ENCODE measurements at regions not wholly inside any gene's neighbourhood (a gene's known extent, or its start where the extent isn't known, plus 50 kb on each side); places are given as distances from the start of the nearest gene placed in this dataset.

- peak overlapping the region; percentile 93; the same call in 1 of the 2 replicates for H3K27ac ChIP-seq
- TF ChIP-seq CTCF (conservative IDR thresholded peaks at IDR 0.05; ENCODE audit: low read depth): no peak
- POLR2A ChIA-PET (ENCODE audit: low non-redundant PET): interaction anchor here (0.5 kb wide), 1 partner anchor 83 kb away, joined by 3 read pairs; no protein-coding TSS in a partner anchor
- CTCF ChIA-PET: interaction anchor here (0.6 to 0.8 kb wide), 2 partner anchors 163 to 403 kb away, joined by 3 to 6 read pairs; no protein-coding TSS in a partner anchor
- peak; percentile 62 for DNase-seq (ENCODE audit: low spot score)
Observed at GRCh38 chr5:53333160-53333559, 147.3 kb upstream of the FST start.

- H3K27ac ChIP-seq: peak overlapping the region; percentile 93
- ChIA-PET POLR2A (ENCODE audit: low non-redundant PET) (no interaction called here), CTCF (interaction anchor here (0.5 to 1.6 kb wide), 10 partner anchors 11 to 173 kb away, joined by 3 to 6 read pairs (median 4); no protein-coding TSS in a partner anchor)
Observed at GRCh38 chr5:53334431-53334941, 145.9 kb upstream of the FST start.

GRCh38 chr5:53335115-53335514, 145.3 kb upstream of the FST start:
- H3K27ac ChIP-seq: peak overlapping the region; percentile 93
- no peak for DNase-seq (ENCODE audit: low spot score)
- ChIA-PET CTCF (interaction anchor here (0.6 to 1.6 kb wide), 8 partner anchors 17 to 173 kb away, joined by 3 to 6 read pairs (median 3); no protein-coding TSS in a partner anchor), POLR2A (ENCODE audit: low non-redundant PET) (no interaction called here)
- no peak; the same call in 1 of the 2 replicates for TF ChIP-seq CTCF (conservative IDR thresholded peaks at IDR 0.05; ENCODE audit: low read depth)

More at GRCh38 chr5:53334431-53334941, 145.9 kb upstream of the FST start:
- no peak for TF ChIP-seq CTCF (conservative IDR thresholded peaks at IDR 0.05; ENCODE audit: low read depth)
- peak; percentile 86 for DNase-seq (ENCODE audit: low spot score)

GRCh38 chr5:53337827-53338226, 142.6 kb upstream of the FST start:
- POLR2A ChIA-PET (ENCODE audit: low non-redundant PET): no interaction called here
- no peak overlapping the region; the same call in 1 of the 2 replicates for H3K27ac ChIP-seq

GRCh38 chr5:53338971-53339370, 141.5 kb upstream of the FST start:
- no peak for TF ChIP-seq CTCF (conservative IDR thresholded peaks at IDR 0.05; ENCODE audit: low read depth)
- POLR2A ChIA-PET (ENCODE audit: low non-redundant PET): no interaction called here
- no peak for DNase-seq (ENCODE audit: low spot score)
- no peak overlapping the region for H3K27ac ChIP-seq
- CTCF ChIA-PET: interaction anchor here (0.7 kb wide), 1 partner anchor 95 kb away, joined by 3 read pairs; no protein-coding TSS in a partner anchor

More at GRCh38 chr5:53337827-53338226, 142.6 kb upstream of the FST start:
- CTCF ChIA-PET: interaction anchor here (0.5 kb wide), 1 partner anchor 374 kb away, joined by 3 read pairs; no protein-coding TSS in a partner anchor
- peak; percentile 54 for DNase-seq (ENCODE audit: low spot score)
- TF ChIP-seq CTCF (conservative IDR thresholded peaks at IDR 0.05; ENCODE audit: low read depth): no peak

- POLR2A ChIA-PET (ENCODE audit: low non-redundant PET): no interaction called here
- CTCF ChIA-PET: interaction anchor here (0.7 to 1.2 kb wide), 2 partner anchors 21 to 156 kb away, joined by 3 read pairs; no protein-coding TSS in a partner anchor
Observed at GRCh38 chr5:53339962-53340540, 140.4 kb upstream of the FST start.

More at GRCh38 chr5:53339962-53340540, 140.4 kb upstream of the FST start:
- H3K27ac ChIP-seq: no peak overlapping the region
- no peak for TF ChIP-seq CTCF (conservative IDR thresholded peaks at IDR 0.05; ENCODE audit: low read depth)
- DNase-seq (ENCODE audit: low spot score): no peak
